GM12875 (cell line): ENCODE measurements at regions not wholly inside any gene's neighbourhood (a gene's known extent, or its start where the extent isn't known, plus 50 kb on each side); places are given as distances from the start of the nearest gene placed in this dataset.

Experiments
- H3K4me3 ChIP-seq: one replicate; pipeline ENCODE4 v1.5.1; 2011; ENCODE audit warnings: low read depth, low read length, control low read depth
- TF ChIP-seq, protein P1 (sequence below): IDR thresholded peaks from 2 replicates; pipeline ENCODE4 v1.5.1; 2011; ENCODE audit warnings: low read depth, mild to moderate bottlenecking, control low read depth, inconsistent platforms, low read length, moderate library complexity, borderline replicate concordance; ENCODE audit not compliant: insufficient read depth

DNA sequence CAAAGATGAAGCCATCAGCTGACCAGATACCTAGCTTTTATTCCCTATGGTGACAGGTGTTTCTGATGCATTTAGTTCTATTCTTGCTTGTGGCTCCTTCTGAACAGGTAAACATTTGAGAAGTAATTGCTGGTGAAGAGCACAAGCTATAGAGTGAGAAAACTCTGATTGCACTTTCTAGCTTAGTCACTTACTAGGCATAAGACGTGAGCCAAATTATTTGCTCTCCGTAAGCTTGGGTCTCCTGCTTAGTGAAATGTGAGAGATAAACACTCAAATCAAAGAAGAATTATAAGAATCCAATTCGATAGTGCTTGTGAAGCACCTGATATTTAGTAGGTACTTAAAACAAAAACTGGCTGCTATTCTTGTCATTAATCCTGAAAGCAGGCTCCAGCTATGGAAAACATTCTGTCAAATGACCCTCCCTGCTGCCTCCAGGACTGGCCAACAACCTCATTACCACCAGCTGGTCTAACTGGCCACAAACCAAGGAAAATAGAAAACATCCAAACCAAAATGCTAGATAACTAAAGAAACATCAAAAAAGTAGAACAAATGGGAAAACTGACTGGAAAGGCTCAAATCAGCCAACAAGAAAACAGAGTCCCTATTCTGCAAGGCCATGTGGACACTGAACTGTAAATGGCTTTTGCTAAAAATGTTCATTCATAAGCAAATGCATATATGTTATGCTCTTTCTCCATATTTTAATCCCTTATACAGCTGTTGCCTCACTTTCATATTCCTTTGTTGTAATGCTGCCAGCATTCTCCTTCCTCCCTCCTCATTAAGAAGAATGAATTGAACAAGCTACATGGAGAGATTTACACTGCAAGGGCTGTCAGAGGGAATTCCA is 616.1 kb downstream of the DTWD2 start:
- H3K4me3 ChIP-seq, result no peak overlapping the region
- TF ChIP-seq, protein P1, sequence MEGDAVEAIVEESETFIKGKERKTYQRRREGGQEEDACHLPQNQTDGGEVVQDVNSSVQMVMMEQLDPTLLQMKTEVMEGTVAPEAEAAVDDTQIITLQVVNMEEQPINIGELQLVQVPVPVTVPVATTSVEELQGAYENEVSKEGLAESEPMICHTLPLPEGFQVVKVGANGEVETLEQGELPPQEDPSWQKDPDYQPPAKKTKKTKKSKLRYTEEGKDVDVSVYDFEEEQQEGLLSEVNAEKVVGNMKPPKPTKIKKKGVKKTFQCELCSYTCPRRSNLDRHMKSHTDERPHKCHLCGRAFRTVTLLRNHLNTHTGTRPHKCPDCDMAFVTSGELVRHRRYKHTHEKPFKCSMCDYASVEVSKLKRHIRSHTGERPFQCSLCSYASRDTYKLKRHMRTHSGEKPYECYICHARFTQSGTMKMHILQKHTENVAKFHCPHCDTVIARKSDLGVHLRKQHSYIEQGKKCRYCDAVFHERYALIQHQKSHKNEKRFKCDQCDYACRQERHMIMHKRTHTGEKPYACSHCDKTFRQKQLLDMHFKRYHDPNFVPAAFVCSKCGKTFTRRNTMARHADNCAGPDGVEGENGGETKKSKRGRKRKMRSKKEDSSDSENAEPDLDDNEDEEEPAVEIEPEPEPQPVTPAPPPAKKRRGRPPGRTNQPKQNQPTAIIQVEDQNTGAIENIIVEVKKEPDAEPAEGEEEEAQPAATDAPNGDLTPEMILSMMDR, result no peak

DNA sequence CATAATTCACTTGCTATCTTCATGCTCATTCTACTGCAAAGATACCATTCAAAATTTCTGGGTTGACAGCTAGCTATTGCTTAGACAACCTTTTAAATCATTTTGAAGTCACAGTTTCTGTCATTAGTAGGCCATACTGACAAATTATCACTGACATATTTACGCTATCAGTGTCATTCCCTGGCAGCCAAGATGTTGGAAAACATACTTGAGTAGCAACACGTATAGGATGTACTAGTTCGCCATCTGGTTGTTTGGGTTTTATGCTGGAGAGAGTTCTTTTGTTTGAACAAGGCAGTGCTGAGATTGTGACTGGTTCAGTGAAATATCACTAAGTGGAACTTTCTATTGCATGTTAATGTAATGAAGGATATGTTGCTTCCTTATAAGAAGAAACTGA is 621.9 kb downstream of the DTWD2 start:
- no peak overlapping the region for H3K4me3 ChIP-seq
- TF ChIP-seq, protein P1, result no peak

DNA sequence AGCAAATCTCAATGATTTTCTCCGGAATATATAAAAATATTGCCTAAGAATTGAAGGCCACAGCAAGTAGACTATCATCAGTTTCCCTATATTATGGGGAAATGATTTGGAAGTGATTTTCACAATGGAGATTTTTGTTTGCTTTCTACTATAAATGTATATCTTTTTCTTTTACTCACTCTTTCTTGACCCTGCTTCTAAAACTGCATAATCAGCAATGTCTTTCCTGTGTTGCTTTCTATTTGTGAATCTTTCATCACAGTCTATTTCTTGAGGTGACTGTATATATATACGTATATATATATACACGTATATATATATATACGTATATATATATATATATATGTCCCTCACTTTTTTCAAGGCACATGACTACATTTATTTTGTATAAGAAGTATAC is 622.6 kb downstream of the DTWD2 start:
- H3K4me3 ChIP-seq, result no peak overlapping the region

DNA sequence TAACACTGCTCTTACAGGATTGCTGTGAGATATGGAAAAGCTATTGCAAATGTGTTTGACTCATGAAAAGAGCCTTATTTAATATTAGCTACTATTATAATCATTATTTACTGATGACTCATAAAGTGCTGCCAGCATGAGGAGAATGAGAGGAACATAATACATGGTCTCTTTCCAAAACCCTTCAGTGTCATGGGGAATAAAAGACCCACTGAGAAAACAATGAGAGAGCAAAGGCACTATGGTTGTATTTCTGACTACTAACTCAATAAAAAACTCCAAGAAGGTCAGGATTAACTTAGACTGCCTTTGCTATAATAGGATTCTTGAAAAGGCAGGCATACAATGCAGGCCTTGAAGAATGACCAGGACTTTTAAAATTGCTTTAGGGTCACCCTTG is 633.5 kb downstream of the DTWD2 start:
- TF ChIP-seq, protein P1, result no peak
- no peak overlapping the region for H3K4me3 ChIP-seq

More for the DNA sequence above, 622.6 kb downstream of the DTWD2 start:
- TF ChIP-seq, protein P1, result no peak

DNA sequence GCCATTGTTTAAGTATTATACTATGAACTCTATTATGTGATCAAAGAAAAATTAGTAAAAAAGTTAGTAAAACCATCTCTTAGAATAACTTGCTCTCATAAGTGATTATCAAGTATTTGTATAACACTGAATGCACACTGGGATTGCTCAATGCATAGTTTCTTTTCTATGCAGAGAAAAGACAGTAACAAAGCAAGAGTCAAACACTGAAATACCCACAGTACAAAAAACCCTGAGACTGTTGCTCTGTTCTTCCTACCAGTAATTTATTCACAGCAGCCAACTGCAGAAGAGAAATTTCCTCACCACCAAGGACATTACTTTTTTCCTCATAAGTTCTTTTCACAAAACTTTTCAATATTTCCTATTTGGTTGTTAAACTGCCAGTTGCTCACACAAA is 634.4 kb downstream of the DTWD2 start:
- TF ChIP-seq, protein P1, result no peak
- H3K4me3 ChIP-seq, result no peak overlapping the region

DNA sequence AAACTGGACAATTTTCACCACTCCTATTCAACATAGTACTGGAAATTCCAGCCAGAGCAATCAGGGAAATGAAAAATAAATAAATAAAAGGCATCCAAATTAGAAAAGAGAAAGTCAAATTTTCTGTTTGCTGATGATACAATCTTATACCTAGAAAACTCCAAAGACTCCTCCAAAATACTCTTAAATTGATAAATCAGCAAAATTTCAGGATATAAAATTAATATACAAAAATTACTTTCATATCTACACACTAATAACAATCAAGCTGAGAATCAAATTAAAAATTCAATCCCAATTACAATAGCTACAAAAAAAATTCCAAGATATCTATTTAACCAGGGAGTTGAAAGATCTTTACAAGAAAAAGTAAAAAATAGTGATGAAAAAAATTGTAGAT is 651.9 kb downstream of the DTWD2 start:
- TF ChIP-seq, protein P1, result no peak
- H3K4me3 ChIP-seq, result no peak overlapping the region

DNA sequence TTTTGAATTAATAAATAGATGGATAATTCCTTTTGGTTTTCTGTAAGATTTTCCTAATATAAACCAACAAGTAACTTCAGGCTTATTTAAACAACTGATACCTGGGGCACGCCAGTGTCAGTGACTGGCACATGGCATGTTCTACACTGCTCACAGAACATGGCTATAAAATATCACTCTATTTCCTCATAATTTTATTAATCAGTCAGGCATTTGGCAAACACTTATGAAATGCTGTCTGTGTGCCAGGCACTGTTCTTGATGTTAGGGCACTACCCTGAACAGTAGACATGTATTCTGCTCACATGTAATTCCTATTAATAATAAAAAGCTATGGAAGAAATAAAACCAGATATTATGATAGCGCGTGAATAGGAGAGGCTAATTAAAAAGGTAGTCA is 661.0 kb downstream of the DTWD2 start:
- H3K4me3 ChIP-seq, result no peak overlapping the region
- TF ChIP-seq, protein P1, result no peak
